ENCODE measurements at regions not wholly inside any gene's neighbourhood (a gene's known extent, or its start where the extent isn't known, plus 50 kb on each side); places are given as distances from the start of the nearest gene placed in this dataset.

DNA sequence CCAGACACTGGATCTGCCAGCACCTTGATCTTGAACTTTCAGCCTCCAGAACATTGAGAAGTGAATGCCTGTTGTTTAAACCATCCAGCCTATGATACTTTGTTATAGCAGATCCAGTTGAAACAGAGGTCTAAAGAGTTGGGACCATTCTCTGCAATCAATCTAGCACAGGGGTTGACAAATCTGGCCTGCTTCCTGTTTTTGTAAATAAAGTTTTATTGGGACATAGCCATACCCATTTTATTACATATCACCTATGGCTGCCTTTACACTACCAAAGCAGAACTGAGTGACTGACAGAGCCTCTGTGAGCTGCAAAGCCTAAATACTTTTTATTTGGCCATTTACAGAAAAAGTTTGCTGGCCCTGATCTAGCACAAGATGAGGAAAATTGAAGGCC lies 62.0 kb downstream of the BARX1 start:
- CTCF ChIA-PET = no interaction called here
- no peak for DNase-seq (ENCODE audit: low read depth, low spot score)
- H3K4me1 ChIP-seq (ENCODE audit: control insufficient read depth, insufficient read depth, low read length) = no peaks in the 10 kb centered on the region
- POLR2A ChIA-PET = no interaction called here
- RAD21 ChIA-PET (ENCODE audit: unreplicated experiment) = no interaction called here
- SMC1A ChIA-PET (ENCODE audit: uncharacterized antibody, unreplicated experiment) = no interaction called here
- no peak overlapping the region for H3K4me2 ChIP-seq (ENCODE audit: control insufficient read depth, insufficient read depth)
- no peak for ATAC-seq
- H3K79me2 ChIP-seq (ENCODE audit: control insufficient read depth, insufficient read depth, low read length) = no peaks in the 10 kb centered on the region
- H3K9me3 ChIP-seq (replicated peaks; ENCODE audit: control insufficient read depth, insufficient read depth, low read length) = peaks cover 4% of the 10 kb centered on the region; the same call in 1 of the 3 replicates
- no peak overlapping the region for H3K9ac ChIP-seq (ENCODE audit: control insufficient read depth, insufficient read depth, low read length)
- TF ChIP-seq ZNF384 (IDR thresholded peaks at IDR 0.05; ENCODE audit: borderline replicate concordance, low read depth, low read length) (no peak), POLR2AphosphoS2 (IDR thresholded peaks at IDR 0.05; ENCODE audit: low read depth, low read length) (no peak), EP300 (IDR thresholded peaks at IDR 0.05; ENCODE audit: borderline replicate concordance in 1 of 2, control insufficient read depth in 1 of 2, low read depth in 2 of 2, low read length in 2 of 2) (no peak)
- TF ChIP-seq, protein P1, sequence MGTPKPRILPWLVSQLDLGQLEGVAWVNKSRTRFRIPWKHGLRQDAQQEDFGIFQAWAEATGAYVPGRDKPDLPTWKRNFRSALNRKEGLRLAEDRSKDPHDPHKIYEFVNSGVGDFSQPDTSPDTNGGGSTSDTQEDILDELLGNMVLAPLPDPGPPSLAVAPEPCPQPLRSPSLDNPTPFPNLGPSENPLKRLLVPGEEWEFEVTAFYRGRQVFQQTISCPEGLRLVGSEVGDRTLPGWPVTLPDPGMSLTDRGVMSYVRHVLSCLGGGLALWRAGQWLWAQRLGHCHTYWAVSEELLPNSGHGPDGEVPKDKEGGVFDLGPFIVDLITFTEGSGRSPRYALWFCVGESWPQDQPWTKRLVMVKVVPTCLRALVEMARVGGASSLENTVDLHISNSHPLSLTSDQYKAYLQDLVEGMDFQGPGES (IDR thresholded peaks at IDR 0.05) = no peak
- no peaks in the 10 kb centered on the region for H3K27me3 ChIP-seq (replicated peaks in 1 of 2; ENCODE audit: control insufficient read depth in 2 of 2, insufficient read depth in 2 of 2, low read length in 1 of 2)
- H3K27ac ChIP-seq (ENCODE audit: control insufficient read depth, insufficient read depth) = no peak overlapping the region
- H3K36me3 ChIP-seq (ENCODE audit: control insufficient read depth in 2 of 2, insufficient read depth in 2 of 2, low read length in 1 of 2) = no peaks in the 10 kb centered on the region
- intact Hi-C loops (cut with micrococcal nuclease; ENCODE audit: unreplicated experiment) (no loop called here), in situ Hi-C loops (cut with MboI) (no loop called here)
- H3K4me3 ChIP-seq = no peak overlapping the region
- BruUV-seq (replicated peaks) = no TSS peak
- FAIRE-seq = no peak
- H4K20me1 ChIP-seq (ENCODE audit: control insufficient read depth, insufficient read depth) = no peaks in the 10 kb centered on the region
- H2AFZ ChIP-seq (ENCODE audit: control insufficient read depth, low read depth, low read length) = no peak overlapping the region

- DNase-seq (ENCODE audit: low read depth, low spot score) = no peak
- POLR2A ChIA-PET = no interaction called here
- no TSS peak for BruUV-seq (replicated peaks)
Measured at GRCh38 chr9:93892748-93893147, 62.4 kb downstream of the BARX1 start.

More at GRCh38 chr9:93892748-93893147, 62.4 kb downstream of the BARX1 start:
- Histone ChIP-seq H3K9me3 (replicated peaks; ENCODE audit: control insufficient read depth, insufficient read depth, low read length) (peaks cover 4% of the 10 kb centered on the region; the same call in 1 of the 3 replicates), H3K27me3 (replicated peaks in 1 of 2; ENCODE audit: control insufficient read depth in 2 of 2, insufficient read depth in 2 of 2, low read length in 1 of 2) (no peaks in the 10 kb centered on the region), H3K36me3 (ENCODE audit: control insufficient read depth in 2 of 2, insufficient read depth in 2 of 2, low read length in 1 of 2) (no peaks in the 10 kb centered on the region), H3K4me1 (ENCODE audit: control insufficient read depth, insufficient read depth, low read length) (no peaks in the 10 kb centered on the region), H2AFZ (ENCODE audit: control insufficient read depth, low read depth, low read length) (no peak overlapping the region), H3K27ac (ENCODE audit: control insufficient read depth, insufficient read depth) (no peak overlapping the region), H3K4me2 (ENCODE audit: control insufficient read depth, insufficient read depth) (no peak overlapping the region), H3K9ac (ENCODE audit: control insufficient read depth, insufficient read depth, low read length) (no peak overlapping the region), H4K20me1 (ENCODE audit: control insufficient read depth, insufficient read depth) (no peaks in the 10 kb centered on the region), H3K4me3 (no peak overlapping the region), H3K79me2 (ENCODE audit: control insufficient read depth, insufficient read depth, low read length) (no peaks in the 10 kb centered on the region)
- FAIRE-seq (no peak), ATAC-seq (no peak)
- intact Hi-C loops (cut with micrococcal nuclease; ENCODE audit: unreplicated experiment) (no loop called here), in situ Hi-C loops (cut with MboI) (no loop called here)
- ChIA-PET CTCF (no interaction called here), RAD21 (ENCODE audit: unreplicated experiment) (no interaction called here), SMC1A (ENCODE audit: uncharacterized antibody, unreplicated experiment) (no interaction called here)
- WGBS (ENCODE audit: insufficient coverage, insufficient replicate concordance, low lambda C conversion rate, missing lambda C conversion rate) = 30% methylated on average over 4 of the region's 4 CpGs
- TF ChIP-seq NBN (IDR thresholded peaks at IDR 0.05) (no peak), KLF5 (IDR thresholded peaks at IDR 0.05; ENCODE audit: partially characterized antibody) (no peak), NFYB (IDR thresholded peaks at IDR 0.05; ENCODE audit: insufficient read depth, low read depth, low read length) (no peak), CBFB (IDR thresholded peaks at IDR 0.05; ENCODE audit: low read depth) (no peak), MYB (IDR thresholded peaks at IDR 0.05; ENCODE audit: borderline replicate concordance, low read depth, low read length) (no peak), SP1 (IDR thresholded peaks at IDR 0.05; ENCODE audit: low read depth, low read length) (no peak), PAX5 (IDR thresholded peaks at IDR 0.05; ENCODE audit: borderline replicate concordance, low read depth, low read length) (no peak), ASH2L (IDR thresholded peaks at IDR 0.05; ENCODE audit: borderline replicate concordance, low read depth) (no peak), EED (IDR thresholded peaks at IDR 0.05; ENCODE audit: low read depth) (no peak)
